ENCODE measurements at regions not wholly inside any gene's neighbourhood (a gene's known extent, or its start where the extent isn't known, plus 50 kb on each side); places are given as distances from the start of the nearest gene placed in this dataset.

- TF ChIP-seq USF1 (IDR thresholded peaks at IDR 0.05; ENCODE audit: borderline replicate concordance, low read depth) (no peak), TEAD4 (IDR thresholded peaks at IDR 0.05; ENCODE audit: borderline replicate concordance, insufficient read depth) (no peak), RAD21 (IDR thresholded peaks at IDR 0.05; ENCODE audit: low read length) (no peak), EP300 (IDR thresholded peaks at IDR 0.05; ENCODE audit: borderline replicate concordance in 1 of 2, low read depth in 1 of 2, low read length in 1 of 2) (no peak), JUND (IDR thresholded peaks at IDR 0.05) (peak; percentile 55), CHD2 (IDR thresholded peaks at IDR 0.05; ENCODE audit: low read length, partially characterized antibody) (no peak), GABPA (IDR thresholded peaks at IDR 0.05; ENCODE audit: low read depth) (no peak), POLR2AphosphoS5 (IDR thresholded peaks at IDR 0.05; ENCODE audit: low read depth, low read length) (no peak), SMC3 (IDR thresholded peaks at IDR 0.05; ENCODE audit: low read depth, low read length) (no peak), TCF12 (IDR thresholded peaks at IDR 0.05) (peak; percentile 39; the same call in 1 of the 2 replicates), PBX3 (IDR thresholded peaks at IDR 0.05) (peak; percentile 55), FOSL2 (IDR thresholded peaks at IDR 0.05; ENCODE audit: borderline replicate concordance, low read depth) (peak; percentile 49), FOXJ3 (CRISPR knock-in tag; IDR thresholded peaks at IDR 0.05) (no peak), EZH2phosphoT487 (IDR thresholded peaks at IDR 0.05; ENCODE audit: borderline replicate concordance, low read depth) (no peak), TAF1 (IDR thresholded peaks at IDR 0.05; ENCODE audit: borderline replicate concordance, low read depth, low read length) (no peak), RFX5 (IDR thresholded peaks at IDR 0.05; ENCODE audit: low read length) (no peak), CTCF (IDR thresholded peaks at IDR 0.05) (no peak), MXI1 (IDR thresholded peaks at IDR 0.05; ENCODE audit: low read depth, low read length) (no peak)
- TF ChIP-seq, protein P1, sequence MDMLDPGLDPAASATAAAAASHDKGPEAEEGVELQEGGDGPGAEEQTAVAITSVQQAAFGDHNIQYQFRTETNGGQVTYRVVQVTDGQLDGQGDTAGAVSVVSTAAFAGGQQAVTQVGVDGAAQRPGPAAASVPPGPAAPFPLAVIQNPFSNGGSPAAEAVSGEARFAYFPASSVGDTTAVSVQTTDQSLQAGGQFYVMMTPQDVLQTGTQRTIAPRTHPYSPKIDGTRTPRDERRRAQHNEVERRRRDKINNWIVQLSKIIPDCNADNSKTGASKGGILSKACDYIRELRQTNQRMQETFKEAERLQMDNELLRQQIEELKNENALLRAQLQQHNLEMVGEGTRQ (IDR thresholded peaks at IDR 0.05; ENCODE audit: borderline replicate concordance, low read depth, low read length), result no peak
- TF ChIP-seq, protein P2, sequence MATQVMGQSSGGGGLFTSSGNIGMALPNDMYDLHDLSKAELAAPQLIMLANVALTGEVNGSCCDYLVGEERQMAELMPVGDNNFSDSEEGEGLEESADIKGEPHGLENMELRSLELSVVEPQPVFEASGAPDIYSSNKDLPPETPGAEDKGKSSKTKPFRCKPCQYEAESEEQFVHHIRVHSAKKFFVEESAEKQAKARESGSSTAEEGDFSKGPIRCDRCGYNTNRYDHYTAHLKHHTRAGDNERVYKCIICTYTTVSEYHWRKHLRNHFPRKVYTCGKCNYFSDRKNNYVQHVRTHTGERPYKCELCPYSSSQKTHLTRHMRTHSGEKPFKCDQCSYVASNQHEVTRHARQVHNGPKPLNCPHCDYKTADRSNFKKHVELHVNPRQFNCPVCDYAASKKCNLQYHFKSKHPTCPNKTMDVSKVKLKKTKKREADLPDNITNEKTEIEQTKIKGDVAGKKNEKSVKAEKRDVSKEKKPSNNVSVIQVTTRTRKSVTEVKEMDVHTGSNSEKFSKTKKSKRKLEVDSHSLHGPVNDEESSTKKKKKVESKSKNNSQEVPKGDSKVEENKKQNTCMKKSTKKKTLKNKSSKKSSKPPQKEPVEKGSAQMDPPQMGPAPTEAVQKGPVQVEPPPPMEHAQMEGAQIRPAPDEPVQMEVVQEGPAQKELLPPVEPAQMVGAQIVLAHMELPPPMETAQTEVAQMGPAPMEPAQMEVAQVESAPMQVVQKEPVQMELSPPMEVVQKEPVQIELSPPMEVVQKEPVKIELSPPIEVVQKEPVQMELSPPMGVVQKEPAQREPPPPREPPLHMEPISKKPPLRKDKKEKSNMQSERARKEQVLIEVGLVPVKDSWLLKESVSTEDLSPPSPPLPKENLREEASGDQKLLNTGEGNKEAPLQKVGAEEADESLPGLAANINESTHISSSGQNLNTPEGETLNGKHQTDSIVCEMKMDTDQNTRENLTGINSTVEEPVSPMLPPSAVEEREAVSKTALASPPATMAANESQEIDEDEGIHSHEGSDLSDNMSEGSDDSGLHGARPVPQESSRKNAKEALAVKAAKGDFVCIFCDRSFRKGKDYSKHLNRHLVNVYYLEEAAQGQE (IDR thresholded peaks at IDR 0.05; ENCODE audit: low read depth, low read length), result no peak
Measured at GRCh38 chr5:103667068-103667467, 104.5 kb upstream of the NUDT12 start (continued).
